ENCODE measurements at regions not wholly inside any gene's neighbourhood (a gene's known extent, or its start where the extent isn't known, plus 50 kb on each side); places are given as distances from the start of the nearest gene placed in this dataset.

DNA sequence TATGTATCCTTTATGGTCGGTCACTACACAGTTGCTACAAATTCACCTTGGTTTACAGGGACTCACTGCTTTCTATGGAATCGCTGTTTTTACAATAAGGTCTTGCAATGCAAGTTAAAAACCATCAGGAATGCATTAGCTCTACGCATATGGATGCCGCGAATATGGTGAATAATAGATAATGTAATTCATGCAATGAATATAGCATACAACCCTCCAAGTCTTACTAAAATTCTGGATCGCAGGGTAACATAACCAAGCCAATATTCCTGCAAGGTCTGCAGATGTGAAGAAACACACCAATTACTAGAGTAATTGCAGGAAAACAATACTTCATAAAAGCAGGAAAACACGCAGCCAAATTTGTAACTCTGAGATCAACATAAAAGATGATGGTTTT is 75.6 kb upstream of the BACE2 start:
- Histone ChIP-seq H4K20me1 (ENCODE audit: insufficient read depth, low read length, poor library complexity, severe bottlenecking) (no peaks in the 10 kb centered on the region), H3K79me2 (ENCODE audit: insufficient read depth, low read length) (no peaks in the 10 kb centered on the region), H3K27me3 (ENCODE audit: insufficient read depth, low read length, poor library complexity, severe bottlenecking) (no peaks in the 10 kb centered on the region), H3K9me2 (replicated peaks; ENCODE audit: low read depth, low read length) (no peaks in the 10 kb centered on the region), H3F3A (ENCODE audit: low read depth) (no peaks in the 10 kb centered on the region), H3K9ac (ENCODE audit: low read depth, low read length, poor library complexity, severe bottlenecking) (no peak overlapping the region), H3K36me3 (ENCODE audit: insufficient read depth, low read length) (no peaks in the 10 kb centered on the region), H3K4me2 (ENCODE audit: low read depth, low read length, poor library complexity, severe bottlenecking) (no peak overlapping the region), H3K4me3 (ENCODE audit: low read length, poor library complexity, severe bottlenecking) (no peak overlapping the region), H3K9me3 (ENCODE audit: insufficient read depth, low read depth, low read length) (no peaks in the 10 kb centered on the region), H3K4me1 (ENCODE audit: insufficient read depth, low read length, poor library complexity, severe bottlenecking) (no peaks in the 10 kb centered on the region), H2AFZ (ENCODE audit: low read length) (no peak overlapping the region)
- TF ChIP-seq EZH2phosphoT487 (IDR thresholded peaks at IDR 0.05; ENCODE audit: borderline replicate concordance) = no peak
- TF ChIP-seq, protein P1, sequence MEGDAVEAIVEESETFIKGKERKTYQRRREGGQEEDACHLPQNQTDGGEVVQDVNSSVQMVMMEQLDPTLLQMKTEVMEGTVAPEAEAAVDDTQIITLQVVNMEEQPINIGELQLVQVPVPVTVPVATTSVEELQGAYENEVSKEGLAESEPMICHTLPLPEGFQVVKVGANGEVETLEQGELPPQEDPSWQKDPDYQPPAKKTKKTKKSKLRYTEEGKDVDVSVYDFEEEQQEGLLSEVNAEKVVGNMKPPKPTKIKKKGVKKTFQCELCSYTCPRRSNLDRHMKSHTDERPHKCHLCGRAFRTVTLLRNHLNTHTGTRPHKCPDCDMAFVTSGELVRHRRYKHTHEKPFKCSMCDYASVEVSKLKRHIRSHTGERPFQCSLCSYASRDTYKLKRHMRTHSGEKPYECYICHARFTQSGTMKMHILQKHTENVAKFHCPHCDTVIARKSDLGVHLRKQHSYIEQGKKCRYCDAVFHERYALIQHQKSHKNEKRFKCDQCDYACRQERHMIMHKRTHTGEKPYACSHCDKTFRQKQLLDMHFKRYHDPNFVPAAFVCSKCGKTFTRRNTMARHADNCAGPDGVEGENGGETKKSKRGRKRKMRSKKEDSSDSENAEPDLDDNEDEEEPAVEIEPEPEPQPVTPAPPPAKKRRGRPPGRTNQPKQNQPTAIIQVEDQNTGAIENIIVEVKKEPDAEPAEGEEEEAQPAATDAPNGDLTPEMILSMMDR (conservative IDR thresholded peaks at IDR 0.05; ENCODE audit: low read length) = no peak

GRCh38 chr21:41095983-41096382 is 72.0 kb upstream of the BACE2 start:
- Histone ChIP-seq H3K4me2 (ENCODE audit: low read depth, low read length, poor library complexity, severe bottlenecking) (no peak overlapping the region), H3K9ac (ENCODE audit: low read depth, low read length, poor library complexity, severe bottlenecking) (no peak overlapping the region), H3F3A (ENCODE audit: low read depth) (no peaks in the 10 kb centered on the region), H3K4me3 (ENCODE audit: low read length, poor library complexity, severe bottlenecking) (no peak overlapping the region), H3K27me3 (ENCODE audit: insufficient read depth, low read length, poor library complexity, severe bottlenecking) (no peaks in the 10 kb centered on the region), H4K20me1 (ENCODE audit: insufficient read depth, low read length, poor library complexity, severe bottlenecking) (no peaks in the 10 kb centered on the region), H3K79me2 (ENCODE audit: insufficient read depth, low read length) (no peaks in the 10 kb centered on the region), H3K4me1 (ENCODE audit: insufficient read depth, low read length, poor library complexity, severe bottlenecking) (no peaks in the 10 kb centered on the region), H3K9me2 (replicated peaks; ENCODE audit: low read depth, low read length) (no peaks in the 10 kb centered on the region), H3K36me3 (ENCODE audit: insufficient read depth, low read length) (no peaks in the 10 kb centered on the region), H3K9me3 (ENCODE audit: insufficient read depth, low read depth, low read length) (no peaks in the 10 kb centered on the region), H2AFZ (ENCODE audit: low read length) (no peak overlapping the region)
- TF ChIP-seq, protein P1 (conservative IDR thresholded peaks at IDR 0.05; ENCODE audit: low read length) = no peak
- no peak for TF ChIP-seq EZH2phosphoT487 (IDR thresholded peaks at IDR 0.05; ENCODE audit: borderline replicate concordance)

GRCh38 chr21:41098076-41098475 is 69.9 kb upstream of the BACE2 start:
- Histone ChIP-seq H3K4me2 (ENCODE audit: low read depth, low read length, poor library complexity, severe bottlenecking) (no peak overlapping the region), H3K9ac (ENCODE audit: low read depth, low read length, poor library complexity, severe bottlenecking) (no peak overlapping the region), H4K20me1 (ENCODE audit: insufficient read depth, low read length, poor library complexity, severe bottlenecking) (no peaks in the 10 kb centered on the region), H3K4me3 (ENCODE audit: low read length, poor library complexity, severe bottlenecking) (no peak overlapping the region), H3K79me2 (ENCODE audit: insufficient read depth, low read length) (no peaks in the 10 kb centered on the region), H3K27me3 (ENCODE audit: insufficient read depth, low read length, poor library complexity, severe bottlenecking) (no peaks in the 10 kb centered on the region), H3K4me1 (ENCODE audit: insufficient read depth, low read length, poor library complexity, severe bottlenecking) (no peaks in the 10 kb centered on the region), H3K9me2 (replicated peaks; ENCODE audit: low read depth, low read length) (no peaks in the 10 kb centered on the region), H3K9me3 (ENCODE audit: insufficient read depth, low read depth, low read length) (no peaks in the 10 kb centered on the region), H3F3A (ENCODE audit: low read depth) (no peaks in the 10 kb centered on the region), H3K36me3 (ENCODE audit: insufficient read depth, low read length) (no peaks in the 10 kb centered on the region), H2AFZ (ENCODE audit: low read length) (no peak overlapping the region)
- TF ChIP-seq, protein P1 (conservative IDR thresholded peaks at IDR 0.05; ENCODE audit: low read length) = no peak
- no peak for TF ChIP-seq EZH2phosphoT487 (IDR thresholded peaks at IDR 0.05; ENCODE audit: borderline replicate concordance)
